ENCODE measurements at regions not wholly inside any gene's neighbourhood (a gene's known extent, or its start where the extent isn't known, plus 50 kb on each side); places are given as distances from the start of the nearest gene placed in this dataset.

GRCh38 chr1:184870319-184870718 lies 104.0 kb downstream of the NIBAN1 start:
- intact Hi-C loops (cut with micrococcal nuclease; ENCODE audit: unreplicated experiment) (no loop called here), in situ Hi-C loops (cut with HindIII; ENCODE audit: extremely low pct_ligation_motif_present, low pct_unique_long_range_greater_than_20kb) (no loop called here)
- no peak overlapping the region for H3K4me2 ChIP-seq (ENCODE audit: low read depth, low read length)
- WGBS (ENCODE audit: low lambda C conversion rate) = 14% methylated on average over 7 of the region's 7 CpGs
- DNase-seq (ENCODE audit: low spot score) (no peak), ATAC-seq (no peak), FAIRE-seq (no peak)
- no peak for TF ChIP-seq ZBTB10 (CRISPR knock-in tag; IDR thresholded peaks at IDR 0.05; ENCODE audit: borderline replicate concordance)
- TF ChIP-seq ZFP41 (CRISPR knock-in tag; IDR thresholded peaks at IDR 0.05; ENCODE audit: borderline replicate concordance) = no peak
- TF ChIP-seq ZNF562 (CRISPR knock-in tag; IDR thresholded peaks at IDR 0.05; ENCODE audit: borderline replicate concordance) = no peak
- no peak for TF ChIP-seq TARDBP (CRISPR knock-in tag; IDR thresholded peaks at IDR 0.05)
- TF ChIP-seq ZFP1 (CRISPR knock-in tag; IDR thresholded peaks at IDR 0.05) = no peak
- TF ChIP-seq PHF5A (CRISPR knock-in tag; IDR thresholded peaks at IDR 0.05; ENCODE audit: low read depth, unreplicated experiment) = no peak
- no peak for TF ChIP-seq DRAP1 (CRISPR knock-in tag; IDR thresholded peaks at IDR 0.05)
- TF ChIP-seq ZNF17 (CRISPR knock-in tag; IDR thresholded peaks at IDR 0.05) = no peak
- TF ChIP-seq MZF1 (CRISPR knock-in tag; IDR thresholded peaks at IDR 0.05; ENCODE audit: borderline replicate concordance) = no peak
- TF ChIP-seq ZNF607 (CRISPR knock-in tag; IDR thresholded peaks at IDR 0.05; ENCODE audit: borderline replicate concordance) = no peak
- no peak for TF ChIP-seq GMEB1 (CRISPR knock-in tag; IDR thresholded peaks at IDR 0.05; ENCODE audit: borderline replicate concordance)
- no peak for TF ChIP-seq CENPX (CRISPR knock-in tag; IDR thresholded peaks at IDR 0.05)
- no peak for TF ChIP-seq ZNF326 (CRISPR knock-in tag; IDR thresholded peaks at IDR 0.05; ENCODE audit: borderline replicate concordance)
- TF ChIP-seq HOXA9 (CRISPR knock-in tag; IDR thresholded peaks at IDR 0.05; ENCODE audit: borderline replicate concordance) = no peak
- TF ChIP-seq DNMT3B (CRISPR knock-in tag; conservative IDR thresholded peaks at IDR 0.05) = no peak
- no peak overlapping the region for H3K27ac ChIP-seq (ENCODE audit: extremely low read length, insufficient read depth, low read length)
- no peak overlapping the region for H2AFZ ChIP-seq (ENCODE audit: low read length)
- H3K9ac ChIP-seq (ENCODE audit: insufficient read depth, low read depth, low read length) = no peak overlapping the region
- no peaks in the 10 kb centered on the region for H4K20me1 ChIP-seq (ENCODE audit: insufficient read depth, low read length)
- no peaks in the 10 kb centered on the region for H3K9me3 ChIP-seq (ENCODE audit: low read length)
- H3K27me3 ChIP-seq (ENCODE audit: control insufficient read depth in 1 of 2, insufficient read depth in 2 of 2, low read length in 2 of 2) = 0 out of 5 replicates have a peak, but pooled peaks cover 0 to 3% of the 10 kb centered on the region in 2 experiments
- no peaks in the 10 kb centered on the region for H3K79me2 ChIP-seq (ENCODE audit: insufficient read depth, low read length)
- no peak overlapping the region for H3K4me3 ChIP-seq (replicated peaks in 1 of 3; ENCODE audit: insufficient read depth in 1 of 3, low read depth in 2 of 3, low read length in 3 of 3)
- POLR2A ChIA-PET = no interaction called here
- CTCF ChIA-PET (ENCODE audit: low intra/inter-chr PET ratio, low total read pairs) = no interaction called here
- H3K4me1 ChIP-seq (ENCODE audit: insufficient read depth, low read length) = no peaks in the 10 kb centered on the region
- BruUV-seq (replicated peaks) = no TSS peak
- no peaks in the 10 kb centered on the region for H3K36me3 ChIP-seq (replicated peaks in 1 of 2; ENCODE audit: control insufficient read depth in 1 of 2, insufficient read depth in 2 of 2, low read length in 2 of 2)
